Upper lobe of right lung (tissue), 1 donor: ENCODE measurements at regions not wholly inside any gene's neighbourhood (a gene's known extent, or its start where the extent isn't known, plus 50 kb on each side); places are given as distances from the start of the nearest gene placed in this dataset.
"Not testable (repeated sequence)": the region's sequence is repeated elsewhere in the genome, so short reads cannot be mapped to it uniquely, and the experiment has no call there.

ENCODE experiments used
- ATAC-seq: fragments of 200-7000 bp; cut with Tn5 transposase; one replicate; pipeline ENCODE4 v1.9.1; 2020; ENCODE audit warnings: mild to moderate bottlenecking, moderate library complexity
- DNase-seq: peaks from one replicate; pipeline ENCODE4 v3.0.0-alpha.2; 2020
- H3K27ac ChIP-seq: fragments of 200-600 bp; one replicate; pipeline ENCODE4 v1.8.0; 2022
- H3K27me3 ChIP-seq: fragments of 200-600 bp; one replicate; pipeline ENCODE4 v1.8.0; 2022; ENCODE audit warnings: mild to moderate bottlenecking
- H3K36me3 ChIP-seq: fragments of 200-600 bp; one replicate; pipeline ENCODE4 v1.8.0; 2022
- H3K4me1 ChIP-seq: fragments of 200-600 bp; one replicate; pipeline ENCODE4 v1.8.0; 2022
- H3K4me3 ChIP-seq: fragments of 200-600 bp; one replicate; pipeline ENCODE4 v1.8.0; 2022; ENCODE audit warnings: mild to moderate bottlenecking
- H3K9me3 ChIP-seq: fragments of 200-600 bp; one replicate; pipeline ENCODE4 v1.8.0; 2022
- CTCF ChIP-seq: fragments of 200-600 bp; IDR thresholded peaks from one replicate; pipeline ENCODE4 v1.8.0; 2022; ENCODE audit warnings: antibody characterized with exemption
- intact Hi-C: fragments of 100-400 bp; cut with DNase I; formaldehyde crosslinking; loops from one replicate; pipeline ENCODE4 v1.11.0; 2022
- donor health status: DM: no; HTN: yes; CAD: no; lungs with severe emphysema.

GRCh38 chr11:21794306-21794705 lies 398.6 kb upstream of the ANO5 start:
- DNase-seq (no peak), ATAC-seq (no peak)
- H3K36me3 ChIP-seq = no peaks in the 10 kb centered on the region
- no peak overlapping the region for H3K27ac ChIP-seq
- H3K9me3 ChIP-seq = no peaks in the 10 kb centered on the region
- intact Hi-C loops = no loop called here
- no peaks in the 10 kb centered on the region for H3K27me3 ChIP-seq
- H3K4me1 ChIP-seq = no peaks in the 10 kb centered on the region
- H3K4me3 ChIP-seq = no peak overlapping the region
- no peak for TF ChIP-seq CTCF

- DNase-seq = no peak
- ATAC-seq = no peak
- H3K36me3 ChIP-seq = no peaks in the 10 kb centered on the region
- no peaks in the 10 kb centered on the region for H3K9me3 ChIP-seq
- no peak overlapping the region for H3K4me3 ChIP-seq
- H3K27ac ChIP-seq = no peak overlapping the region
- H3K4me1 ChIP-seq = no peaks in the 10 kb centered on the region
- no peaks in the 10 kb centered on the region for H3K27me3 ChIP-seq
- TF ChIP-seq CTCF = no peak
- intact Hi-C loops = no loop called here
These were observed 394.7 kb upstream of the ANO5 start for GRCh38 chr11:21798216-21798615.

- DNase-seq, H3K4me3 ChIP-seq, H3K9me3 ChIP-seq, intact Hi-C loops, H3K4me1 ChIP-seq, ATAC-seq, H3K36me3 ChIP-seq, H3K27me3 ChIP-seq, H3K27ac ChIP-seq: not testable (repeated sequence)
These were observed 388.4 kb upstream of the ANO5 start for GRCh38 chr11:21804523-21804922.

- no peak overlapping the region for H3K27ac ChIP-seq
- no peak for TF ChIP-seq CTCF
- no peak for ATAC-seq
- no peaks in the 10 kb centered on the region for H3K36me3 ChIP-seq
- H3K4me3 ChIP-seq = no peak overlapping the region
- no peaks in the 10 kb centered on the region for H3K9me3 ChIP-seq
- H3K4me1 ChIP-seq = no peaks in the 10 kb centered on the region
- H3K27me3 ChIP-seq = no peaks in the 10 kb centered on the region
- DNase-seq = no peak
- intact Hi-C loops = no loop called here
These were observed 386.4 kb upstream of the ANO5 start for GRCh38 chr11:21806508-21806907.

- intact Hi-C loops = no loop called here
- Histone ChIP-seq H3K36me3 (no peaks in the 10 kb centered on the region), H3K27ac (no peak overlapping the region), H3K4me3 (no peak overlapping the region), H3K9me3 (no peaks in the 10 kb centered on the region), H3K27me3 (no peaks in the 10 kb centered on the region), H3K4me1 (no peaks in the 10 kb centered on the region)
- no peak for TF ChIP-seq CTCF
- no peak for ATAC-seq
- no peak for DNase-seq
These were observed 385.9 kb upstream of the ANO5 start for GRCh38 chr11:21806947-21807346.

- no peak for ATAC-seq
- no peak overlapping the region for H3K27ac ChIP-seq
- no peak for DNase-seq
- H3K4me1 ChIP-seq = no peaks in the 10 kb centered on the region
- no peaks in the 10 kb centered on the region for H3K36me3 ChIP-seq
- H3K27me3 ChIP-seq = no peaks in the 10 kb centered on the region
- H3K9me3 ChIP-seq = no peaks in the 10 kb centered on the region
- TF ChIP-seq CTCF = no peak
- intact Hi-C loops = no loop called here
- H3K4me3 ChIP-seq = no peak overlapping the region
These were observed 385.5 kb upstream of the ANO5 start for GRCh38 chr11:21807350-21807749.
